RWPE1 (cell line): ENCODE measurements at regions not wholly inside any gene's neighbourhood (a gene's known extent, or its start where the extent isn't known, plus 50 kb on each side); places are given as distances from the start of the nearest gene placed in this dataset.

Experiments used
- CTCF ChIA-PET: fragments of 350-600 bp; sonication (Branson Sonifier 250); formaldehyde crosslinking; extraction: SDS; loops from one replicate; lab custom pipeline; 2021; lab: Yijun Ruan, JAX
- POLR2A ChIA-PET: fragments of 400-600 bp; formaldehyde crosslinking; extraction: SDS; loops from one replicate; lab custom pipeline; 2020; ENCODE audit warnings: antibody characterized with exemption; ENCODE audit not compliant: low non-redundant PET; lab: Yijun Ruan, JAX
- DNase-seq: peaks from one replicate; pipeline ENCODE4 v3.0.0; 2012; ENCODE audit warnings: low spot score
- H3K27ac ChIP-seq: fragments of 450-650 bp; 2 replicates; pipeline ENCODE4 v1.5.1; 2017
- CTCF ChIP-seq: fragments of 450-650 bp; conservative IDR thresholded peaks from 2 replicates; pipeline ENCODE4 v1.5.1; 2017; ENCODE audit warnings: low read depth, mild to moderate bottlenecking

- ChIA-PET CTCF (no interaction called here), POLR2A (no interaction called here)
- no peak for TF ChIP-seq CTCF
- DNase-seq, result no peak
- H3K27ac ChIP-seq, result no peak overlapping the region
Observed at GRCh38 chr6:163941624-163941976, 527.1 kb downstream of the QKI start.

DNA sequence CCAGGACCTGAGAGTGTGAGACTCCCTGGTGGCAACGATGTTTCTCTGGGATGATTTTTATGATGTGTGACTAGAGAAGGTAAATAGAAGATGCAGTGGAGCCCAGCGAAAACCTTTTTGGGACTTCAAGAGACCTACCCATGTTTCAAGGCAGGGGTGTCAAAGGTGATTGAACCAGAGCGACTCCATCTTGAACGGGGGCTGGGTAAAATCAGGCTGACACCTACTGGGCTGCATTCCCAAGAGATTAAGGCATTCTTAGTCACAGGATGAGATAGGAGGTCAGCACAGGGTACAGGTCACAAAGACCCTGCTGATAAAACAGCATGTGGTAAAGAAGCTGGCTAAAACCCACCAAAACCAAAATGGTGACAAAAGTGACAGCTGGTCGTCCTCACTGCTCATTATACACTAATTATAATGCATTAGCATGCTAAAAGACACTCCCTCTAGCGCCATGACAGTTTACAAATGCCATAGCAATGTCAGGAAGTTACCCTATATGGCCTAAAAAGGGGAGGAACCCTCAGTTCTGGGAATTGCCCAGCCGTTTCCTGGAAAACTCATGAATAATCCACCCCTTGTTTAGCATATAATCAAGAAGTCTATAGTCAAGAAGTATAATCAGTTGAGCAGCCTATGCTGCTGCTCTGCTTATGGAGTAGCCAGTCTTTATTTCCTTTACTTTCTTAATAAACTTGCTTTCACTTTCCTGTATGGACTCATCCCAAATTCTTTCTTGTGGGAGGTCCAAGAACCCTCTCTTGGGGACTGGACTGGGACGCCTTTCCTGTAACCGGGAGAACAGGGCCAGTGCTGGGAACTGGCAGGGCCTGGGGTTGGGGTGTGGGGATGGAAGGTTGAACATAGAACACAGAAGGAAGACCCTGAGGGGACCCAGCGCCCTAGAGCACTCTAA lies 526.4 kb downstream of the QKI start:
- no peak for DNase-seq
- no peak overlapping the region for H3K27ac ChIP-seq
- TF ChIP-seq CTCF, result no peak
- ChIA-PET POLR2A (no interaction called here), CTCF (no interaction called here)

GRCh38 chr6:163937071-163937470 lies 522.6 kb downstream of the QKI start:
- ChIA-PET POLR2A (no interaction called here), CTCF (no interaction called here)
- no peak overlapping the region for H3K27ac ChIP-seq
- TF ChIP-seq CTCF, result no peak
- no peak for DNase-seq

GRCh38 chr6:163935158-163935762 lies 520.7 kb downstream of the QKI start:
- H3K27ac ChIP-seq, result no peak overlapping the region
- no peak for DNase-seq
- TF ChIP-seq CTCF, result no peak
- POLR2A ChIA-PET, result no interaction called here
- CTCF ChIA-PET, result no interaction called here

GRCh38 chr6:163930012-163930411 lies 515.5 kb downstream of the QKI start:
- no peak for TF ChIP-seq CTCF
- H3K27ac ChIP-seq, result no peak overlapping the region
- CTCF ChIA-PET, result no interaction called here
- DNase-seq, result no peak
- POLR2A ChIA-PET, result no interaction called here

DNA sequence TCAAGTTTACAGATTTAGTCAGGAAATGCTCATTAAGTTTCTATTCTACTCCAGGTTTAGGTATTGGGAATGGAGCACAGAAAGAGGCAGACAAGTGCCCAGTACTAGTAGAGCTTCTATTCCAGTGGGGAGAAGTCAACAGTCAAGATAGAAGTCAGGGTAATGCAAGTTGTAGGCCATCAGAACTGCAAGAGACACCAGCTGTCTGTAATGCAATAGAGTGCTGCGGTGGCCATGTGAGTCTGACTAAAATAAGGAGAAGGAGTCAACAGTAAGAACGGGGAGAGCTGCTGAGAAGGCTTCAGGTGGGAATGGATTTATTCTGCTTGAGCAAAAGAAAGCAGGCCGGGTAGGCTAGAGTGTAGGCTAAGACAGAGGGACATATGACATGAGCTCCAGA lies 515.0 kb downstream of the QKI start:
- ChIA-PET POLR2A (no interaction called here), CTCF (interaction anchor here (0.6 kb wide), 1 partner anchor 428 kb away, joined by 3 read pairs; no protein-coding TSS in a partner anchor)
- no peak overlapping the region for H3K27ac ChIP-seq
- DNase-seq, result no peak
- no peak for TF ChIP-seq CTCF
